K562 (cell line): ENCODE measurements at regions not wholly inside any gene's neighbourhood (a gene's known extent, or its start where the extent isn't known, plus 50 kb on each side); places are given as distances from the start of the nearest gene placed in this dataset.

Experiments
- ATAC-seq: fragments of 200-7000 bp; cut with Tn5 transposase; 3 replicates; pipeline ENCODE4 v1.9.1; 2020; ENCODE audit warnings: moderate library complexity
- BruUV-seq: library from RNA; stranded (reverse); fragments of 400-500 nt; replicated peaks from 2 replicates; lab custom pipeline; 2021; lab: Mats Ljungman, UMichigan
- CTCF ChIA-PET: fragments of 300-600 bp; formaldehyde crosslinking; extraction: SDS; loops from one replicate; lab custom pipeline; 2021; ENCODE audit warnings: low intra/inter-chr PET ratio; lab: Yijun Ruan, JAX
- POLR2A ChIA-PET: fragments of 300-600, 350-650 bp; sonication (Branson Sonifier 250); formaldehyde crosslinking; extraction: SDS; loops from one replicate; lab custom pipeline; 2021; ENCODE audit warnings: antibody characterized with exemption, inconsistent platforms; lab: Yijun Ruan, JAX
- DNase-seq, 4 experiments: peaks; one replicate each; pipeline versions ENCODE4 v3.0.0 to v3.0.0-alpha.2; 2011 to 2018; ENCODE audit warnings: low spot score in 3 of 4, mixed read lengths in 3 of 4; ENCODE audit errors: extremely low read depth in 1 of 4
- FAIRE-seq: peaks from 2 replicates; lab custom pipeline; 2011; peaks lifted over from hg19 to GRCh38; lab: Jason Lieb, UNC
- H2AFZ ChIP-seq: 2 replicates; pipeline ENCODE4 v1.6.0; 2011; ENCODE audit warnings: low read depth, low read length, control low read depth, inconsistent platforms
- H3K27ac ChIP-seq: fragments of 200-600 bp; 3 replicates; pipeline ENCODE4 v1.8.0; 2011; ENCODE audit warnings: low read depth, mild to moderate bottlenecking, control low read depth, inconsistent platforms, low read length, moderate library complexity, mixed read lengths; ENCODE audit errors: extremely low read depth
- H3K27me3 ChIP-seq, 2 experiments: fragments of 300-600 bp in 1 of 2; 2 replicates in 1 of 2; 3 replicates in 1 of 2; pipeline versions ENCODE4 v1.6.0 to v1.8.0; 2011; ENCODE audit warnings: inconsistent platforms in 2 of 2, low read length in 2 of 2, mild to moderate bottlenecking in 1 of 2, mixed read lengths in 1 of 2, moderate library complexity in 1 of 2; ENCODE audit not compliant: control insufficient read depth in 2 of 2, insufficient read depth in 2 of 2
- H3K36me3 ChIP-seq: fragments of 300-600 bp; 3 replicates; pipeline ENCODE4 v1.8.0; 2011; ENCODE audit warnings: mild to moderate bottlenecking, low read length, inconsistent platforms; ENCODE audit not compliant: control insufficient read depth, insufficient read depth
- H3K4me1 ChIP-seq, 2 experiments: fragments of 200-600 bp in 1 of 2; replicated peaks in 1 of 2; 2 replicates in 1 of 2; 3 replicates in 1 of 2; pipeline versions ENCODE4 v1.5.1 to v1.8.0; 2011; ENCODE audit warnings: inconsistent platforms in 2 of 2, low read length in 2 of 2, mild to moderate bottlenecking in 1 of 2, mixed read lengths in 1 of 2, moderate library complexity in 1 of 2; ENCODE audit not compliant: control insufficient read depth in 2 of 2, insufficient read depth in 2 of 2
- H3K4me2 ChIP-seq: 2 replicates; pipeline ENCODE4 v1.6.1; 2011; ENCODE audit warnings: low read length, control low read depth, inconsistent platforms, mixed read lengths; ENCODE audit not compliant: insufficient read depth
- H3K4me3 ChIP-seq: fragments of 200-600 bp; sonication (generic), shearing (Covaris generic); 2 replicates; pipeline ENCODE4 v1.5.1; 2016; ENCODE audit warnings: control low read depth, inconsistent platforms
- H3K79me2 ChIP-seq: fragments of 200-600 bp; 3 replicates; pipeline ENCODE4 v1.8.0; 2011; ENCODE audit warnings: low read length, inconsistent platforms; ENCODE audit not compliant: control insufficient read depth, insufficient read depth
- H3K9ac ChIP-seq, 2 experiments: 2 replicates each; pipeline versions ENCODE4 v1.6.0 to v1.6.1; 2011; ENCODE audit warnings: low read depth in 2 of 2, low read length in 2 of 2, control low read depth in 1 of 2, inconsistent platforms in 1 of 2, mild to moderate bottlenecking in 1 of 2, mixed read lengths in 1 of 2; ENCODE audit not compliant: insufficient read depth in 1 of 2
- H3K9me1 ChIP-seq: one replicate; pipeline ENCODE4 v1.6.0; 2011; ENCODE audit warnings: inconsistent platforms, mild to moderate bottlenecking, low read length, moderate library complexity; ENCODE audit not compliant: control insufficient read depth, insufficient read depth
- H3K9me3 ChIP-seq: replicated peaks from 2 replicates; pipeline ENCODE4 v1.5.1; 2011; ENCODE audit warnings: low read depth, low read length, inconsistent platforms; ENCODE audit not compliant: control insufficient read depth, insufficient read depth
- H4K20me1 ChIP-seq: replicated peaks from 2 replicates; pipeline ENCODE4 v1.6.1; 2011; ENCODE audit warnings: low read length, inconsistent platforms, mixed read lengths; ENCODE audit not compliant: control insufficient read depth, insufficient read depth
- CEBPG ChIP-seq, 3 experiments: fragments of 200-800 bp in 1 of 3; sonication (Bioruptor generic) in 1 of 3; sonication (generic) in 1 of 3; formaldehyde crosslinking in 1 of 3; IDR thresholded peaks in 2 of 3; conservative IDR thresholded peaks in 1 of 3; 2 replicates each; pipeline versions ENCODE4 v1.6.1 to v1.8.0; 2016 to 2022; ENCODE audit warnings: missing compliant biosample characterization in 2 of 3, missing genetic modification characterization in 2 of 3, mild to moderate bottlenecking in 1 of 3, missing genetic modification reagents in 1 of 3
- ZFX ChIP-seq: sonication (generic); formaldehyde crosslinking; IDR thresholded peaks from 2 replicates; pipeline ENCODE4 v1.8.0; 2022; ENCODE audit warnings: mild to moderate bottlenecking, missing genetic modification reagents, moderate library complexity
- in situ Hi-C: fragments of 300-500 bp; cut with MboI; formaldehyde crosslinking; loops from 4 replicates; pipeline ENCODE4 v1.15.0; 2018; ENCODE audit warnings: inconsistent platforms, mixed read lengths
- intact Hi-C: fragments of 100-400 bp; cut with micrococcal nuclease; formaldehyde crosslinking; loops from 2 replicates; pipeline ENCODE4 v1.14.2; 2022
- TF ChIP-seq, protein P1 (sequence below): fragments of 450-650 bp; IDR thresholded peaks from 2 replicates; pipeline ENCODE4 v1.6.1; 2016; ENCODE audit warnings: mild to moderate bottlenecking, moderate library complexity
- TF ChIP-seq, protein P2 (sequence below): sonication (generic); formaldehyde crosslinking; IDR thresholded peaks from 2 replicates; pipeline ENCODE4 v1.8.0; 2022; ENCODE audit warnings: missing genetic modification reagents, mild to moderate bottlenecking, moderate library complexity, borderline replicate concordance

DNA sequence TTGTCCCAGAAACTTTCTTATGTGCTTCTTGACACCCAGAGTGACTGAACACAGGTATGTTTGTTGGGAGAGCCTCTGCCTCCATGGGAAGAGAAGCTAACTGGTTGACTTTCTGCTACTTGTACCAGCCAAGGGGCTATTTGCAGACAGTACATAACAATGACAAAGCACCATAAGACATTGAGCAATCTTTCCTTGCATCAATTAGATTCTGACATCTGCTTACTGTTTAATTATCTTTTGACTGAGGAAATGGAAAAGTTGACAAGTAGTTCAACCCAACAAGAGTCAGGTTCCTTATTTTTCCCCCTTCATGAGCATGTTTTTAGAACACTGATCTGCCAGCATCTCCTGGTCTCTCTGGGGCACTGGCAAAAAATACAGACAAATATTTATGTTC, 157.7 kb downstream of the RPLP1 start:
- Histone ChIP-seq H4K20me1 (0 out of 2 replicates have a peak, but pooled peaks cover 4% of the 10 kb centered on the region), H3K9me1 (no peaks in the 10 kb centered on the region), H3K9ac (no peak overlapping the region), H3K9me3 (no peaks in the 10 kb centered on the region), H3K27ac (no peak overlapping the region), H3K4me1 (no peaks in the 10 kb centered on the region), H3K4me2 (no peak overlapping the region), H2AFZ (no peak overlapping the region), H3K79me2 (no peaks in the 10 kb centered on the region), H3K4me3 (no peak overlapping the region), H3K36me3 (no peaks in the 10 kb centered on the region), H3K27me3 (peaks cover 2 to 3% of the 10 kb centered on the region in 2 experiments; a peak in 2 of 5 replicates)
- ChIA-PET POLR2A (no interaction called here), CTCF (no interaction called here)
- in situ Hi-C loops (no loop called here), intact Hi-C loops (no loop called here)
- no peak for TF ChIP-seq ZFX (CRISPR knock-in tag)
- TF ChIP-seq, protein P1, sequence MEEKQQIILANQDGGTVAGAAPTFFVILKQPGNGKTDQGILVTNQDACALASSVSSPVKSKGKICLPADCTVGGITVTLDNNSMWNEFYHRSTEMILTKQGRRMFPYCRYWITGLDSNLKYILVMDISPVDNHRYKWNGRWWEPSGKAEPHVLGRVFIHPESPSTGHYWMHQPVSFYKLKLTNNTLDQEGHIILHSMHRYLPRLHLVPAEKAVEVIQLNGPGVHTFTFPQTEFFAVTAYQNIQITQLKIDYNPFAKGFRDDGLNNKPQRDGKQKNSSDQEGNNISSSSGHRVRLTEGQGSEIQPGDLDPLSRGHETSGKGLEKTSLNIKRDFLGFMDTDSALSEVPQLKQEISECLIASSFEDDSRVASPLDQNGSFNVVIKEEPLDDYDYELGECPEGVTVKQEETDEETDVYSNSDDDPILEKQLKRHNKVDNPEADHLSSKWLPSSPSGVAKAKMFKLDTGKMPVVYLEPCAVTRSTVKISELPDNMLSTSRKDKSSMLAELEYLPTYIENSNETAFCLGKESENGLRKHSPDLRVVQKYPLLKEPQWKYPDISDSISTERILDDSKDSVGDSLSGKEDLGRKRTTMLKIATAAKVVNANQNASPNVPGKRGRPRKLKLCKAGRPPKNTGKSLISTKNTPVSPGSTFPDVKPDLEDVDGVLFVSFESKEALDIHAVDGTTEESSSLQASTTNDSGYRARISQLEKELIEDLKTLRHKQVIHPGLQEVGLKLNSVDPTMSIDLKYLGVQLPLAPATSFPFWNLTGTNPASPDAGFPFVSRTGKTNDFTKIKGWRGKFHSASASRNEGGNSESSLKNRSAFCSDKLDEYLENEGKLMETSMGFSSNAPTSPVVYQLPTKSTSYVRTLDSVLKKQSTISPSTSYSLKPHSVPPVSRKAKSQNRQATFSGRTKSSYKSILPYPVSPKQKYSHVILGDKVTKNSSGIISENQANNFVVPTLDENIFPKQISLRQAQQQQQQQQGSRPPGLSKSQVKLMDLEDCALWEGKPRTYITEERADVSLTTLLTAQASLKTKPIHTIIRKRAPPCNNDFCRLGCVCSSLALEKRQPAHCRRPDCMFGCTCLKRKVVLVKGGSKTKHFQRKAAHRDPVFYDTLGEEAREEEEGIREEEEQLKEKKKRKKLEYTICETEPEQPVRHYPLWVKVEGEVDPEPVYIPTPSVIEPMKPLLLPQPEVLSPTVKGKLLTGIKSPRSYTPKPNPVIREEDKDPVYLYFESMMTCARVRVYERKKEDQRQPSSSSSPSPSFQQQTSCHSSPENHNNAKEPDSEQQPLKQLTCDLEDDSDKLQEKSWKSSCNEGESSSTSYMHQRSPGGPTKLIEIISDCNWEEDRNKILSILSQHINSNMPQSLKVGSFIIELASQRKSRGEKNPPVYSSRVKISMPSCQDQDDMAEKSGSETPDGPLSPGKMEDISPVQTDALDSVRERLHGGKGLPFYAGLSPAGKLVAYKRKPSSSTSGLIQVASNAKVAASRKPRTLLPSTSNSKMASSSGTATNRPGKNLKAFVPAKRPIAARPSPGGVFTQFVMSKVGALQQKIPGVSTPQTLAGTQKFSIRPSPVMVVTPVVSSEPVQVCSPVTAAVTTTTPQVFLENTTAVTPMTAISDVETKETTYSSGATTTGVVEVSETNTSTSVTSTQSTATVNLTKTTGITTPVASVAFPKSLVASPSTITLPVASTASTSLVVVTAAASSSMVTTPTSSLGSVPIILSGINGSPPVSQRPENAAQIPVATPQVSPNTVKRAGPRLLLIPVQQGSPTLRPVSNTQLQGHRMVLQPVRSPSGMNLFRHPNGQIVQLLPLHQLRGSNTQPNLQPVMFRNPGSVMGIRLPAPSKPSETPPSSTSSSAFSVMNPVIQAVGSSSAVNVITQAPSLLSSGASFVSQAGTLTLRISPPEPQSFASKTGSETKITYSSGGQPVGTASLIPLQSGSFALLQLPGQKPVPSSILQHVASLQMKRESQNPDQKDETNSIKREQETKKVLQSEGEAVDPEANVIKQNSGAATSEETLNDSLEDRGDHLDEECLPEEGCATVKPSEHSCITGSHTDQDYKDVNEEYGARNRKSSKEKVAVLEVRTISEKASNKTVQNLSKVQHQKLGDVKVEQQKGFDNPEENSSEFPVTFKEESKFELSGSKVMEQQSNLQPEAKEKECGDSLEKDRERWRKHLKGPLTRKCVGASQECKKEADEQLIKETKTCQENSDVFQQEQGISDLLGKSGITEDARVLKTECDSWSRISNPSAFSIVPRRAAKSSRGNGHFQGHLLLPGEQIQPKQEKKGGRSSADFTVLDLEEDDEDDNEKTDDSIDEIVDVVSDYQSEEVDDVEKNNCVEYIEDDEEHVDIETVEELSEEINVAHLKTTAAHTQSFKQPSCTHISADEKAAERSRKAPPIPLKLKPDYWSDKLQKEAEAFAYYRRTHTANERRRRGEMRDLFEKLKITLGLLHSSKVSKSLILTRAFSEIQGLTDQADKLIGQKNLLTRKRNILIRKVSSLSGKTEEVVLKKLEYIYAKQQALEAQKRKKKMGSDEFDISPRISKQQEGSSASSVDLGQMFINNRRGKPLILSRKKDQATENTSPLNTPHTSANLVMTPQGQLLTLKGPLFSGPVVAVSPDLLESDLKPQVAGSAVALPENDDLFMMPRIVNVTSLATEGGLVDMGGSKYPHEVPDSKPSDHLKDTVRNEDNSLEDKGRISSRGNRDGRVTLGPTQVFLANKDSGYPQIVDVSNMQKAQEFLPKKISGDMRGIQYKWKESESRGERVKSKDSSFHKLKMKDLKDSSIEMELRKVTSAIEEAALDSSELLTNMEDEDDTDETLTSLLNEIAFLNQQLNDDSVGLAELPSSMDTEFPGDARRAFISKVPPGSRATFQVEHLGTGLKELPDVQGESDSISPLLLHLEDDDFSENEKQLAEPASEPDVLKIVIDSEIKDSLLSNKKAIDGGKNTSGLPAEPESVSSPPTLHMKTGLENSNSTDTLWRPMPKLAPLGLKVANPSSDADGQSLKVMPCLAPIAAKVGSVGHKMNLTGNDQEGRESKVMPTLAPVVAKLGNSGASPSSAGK: no peak
- TF ChIP-seq, protein P2, sequence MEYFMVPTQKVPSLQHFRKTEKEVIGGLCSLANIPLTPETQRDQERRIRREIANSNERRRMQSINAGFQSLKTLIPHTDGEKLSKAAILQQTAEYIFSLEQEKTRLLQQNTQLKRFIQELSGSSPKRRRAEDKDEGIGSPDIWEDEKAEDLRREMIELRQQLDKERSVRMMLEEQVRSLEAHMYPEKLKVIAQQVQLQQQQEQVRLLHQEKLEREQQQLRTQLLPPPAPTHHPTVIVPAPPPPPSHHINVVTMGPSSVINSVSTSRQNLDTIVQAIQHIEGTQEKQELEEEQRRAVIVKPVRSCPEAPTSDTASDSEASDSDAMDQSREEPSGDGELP (CRISPR knock-in tag): no peak
- no peak for TF ChIP-seq CEBPG (CRISPR knock-in tag; IDR thresholded peaks at IDR 0.05)
- TF ChIP-seq CEBPG (tag; conservative IDR thresholded peaks at IDR 0.05 in 1 of 2, IDR thresholded peaks at IDR 0.05 in 1 of 2): peak in 1 of 2 experiments; percentile 55; a peak in 2 of 4 replicates
- FAIRE-seq (no peak), DNase-seq (no peak), ATAC-seq (no peak)
- BruUV-seq: no TSS peak
